K562 (cell line): ENCODE measurements at regions not wholly inside any gene's neighbourhood (a gene's known extent, or its start where the extent isn't known, plus 50 kb on each side); places are given as distances from the start of the nearest gene placed in this dataset.

Source experiments
- ATAC-seq: fragments of 200-7000 bp; cut with Tn5 transposase; 3 replicates; pipeline ENCODE4 v1.9.1; 2020; ENCODE audit warnings: moderate library complexity
- BruUV-seq: library from RNA; stranded (reverse); fragments of 400-500 nt; replicated peaks from 2 replicates; lab custom pipeline; 2021; lab: Mats Ljungman, UMichigan
- CTCF ChIA-PET: fragments of 300-600 bp; formaldehyde crosslinking; extraction: SDS; loops from one replicate; lab custom pipeline; 2021; ENCODE audit warnings: low intra/inter-chr PET ratio; lab: Yijun Ruan, JAX
- POLR2A ChIA-PET: fragments of 300-600, 350-650 bp; sonication (Branson Sonifier 250); formaldehyde crosslinking; extraction: SDS; loops from one replicate; lab custom pipeline; 2021; ENCODE audit warnings: antibody characterized with exemption, inconsistent platforms; lab: Yijun Ruan, JAX
- DNase-seq, 4 experiments: peaks; one replicate each; pipeline versions ENCODE4 v3.0.0 to v3.0.0-alpha.2; 2011 to 2018; ENCODE audit warnings: low spot score in 3 of 4, mixed read lengths in 3 of 4; ENCODE audit errors: extremely low read depth in 1 of 4
- FAIRE-seq: peaks from 2 replicates; lab custom pipeline; 2011; peaks lifted over from hg19 to GRCh38; lab: Jason Lieb, UNC
- H2AFZ ChIP-seq: 2 replicates; pipeline ENCODE4 v1.6.0; 2011; ENCODE audit warnings: low read depth, low read length, control low read depth, inconsistent platforms
- H3K27ac ChIP-seq: fragments of 200-600 bp; 3 replicates; pipeline ENCODE4 v1.8.0; 2011; ENCODE audit warnings: low read depth, mild to moderate bottlenecking, control low read depth, inconsistent platforms, low read length, moderate library complexity, mixed read lengths; ENCODE audit errors: extremely low read depth
- H3K27me3 ChIP-seq, 2 experiments: fragments of 300-600 bp in 1 of 2; 2 replicates in 1 of 2; 3 replicates in 1 of 2; pipeline versions ENCODE4 v1.6.0 to v1.8.0; 2011; ENCODE audit warnings: inconsistent platforms in 2 of 2, low read length in 2 of 2, mild to moderate bottlenecking in 1 of 2, mixed read lengths in 1 of 2, moderate library complexity in 1 of 2; ENCODE audit not compliant: control insufficient read depth in 2 of 2, insufficient read depth in 2 of 2
- H3K36me3 ChIP-seq: fragments of 300-600 bp; 3 replicates; pipeline ENCODE4 v1.8.0; 2011; ENCODE audit warnings: mild to moderate bottlenecking, low read length, inconsistent platforms; ENCODE audit not compliant: control insufficient read depth, insufficient read depth
- H3K4me1 ChIP-seq, 2 experiments: fragments of 200-600 bp in 1 of 2; replicated peaks in 1 of 2; 2 replicates in 1 of 2; 3 replicates in 1 of 2; pipeline versions ENCODE4 v1.5.1 to v1.8.0; 2011; ENCODE audit warnings: inconsistent platforms in 2 of 2, low read length in 2 of 2, mild to moderate bottlenecking in 1 of 2, mixed read lengths in 1 of 2, moderate library complexity in 1 of 2; ENCODE audit not compliant: control insufficient read depth in 2 of 2, insufficient read depth in 2 of 2
- H3K4me2 ChIP-seq: 2 replicates; pipeline ENCODE4 v1.6.1; 2011; ENCODE audit warnings: low read length, control low read depth, inconsistent platforms, mixed read lengths; ENCODE audit not compliant: insufficient read depth
- H3K4me3 ChIP-seq: fragments of 200-600 bp; sonication (generic), shearing (Covaris generic); 2 replicates; pipeline ENCODE4 v1.5.1; 2016; ENCODE audit warnings: control low read depth, inconsistent platforms
- H3K79me2 ChIP-seq: fragments of 200-600 bp; 3 replicates; pipeline ENCODE4 v1.8.0; 2011; ENCODE audit warnings: low read length, inconsistent platforms; ENCODE audit not compliant: control insufficient read depth, insufficient read depth
- H3K9ac ChIP-seq, 2 experiments: 2 replicates each; pipeline versions ENCODE4 v1.6.0 to v1.6.1; 2011; ENCODE audit warnings: low read depth in 2 of 2, low read length in 2 of 2, control low read depth in 1 of 2, inconsistent platforms in 1 of 2, mild to moderate bottlenecking in 1 of 2, mixed read lengths in 1 of 2; ENCODE audit not compliant: insufficient read depth in 1 of 2
- H3K9me1 ChIP-seq: one replicate; pipeline ENCODE4 v1.6.0; 2011; ENCODE audit warnings: inconsistent platforms, mild to moderate bottlenecking, low read length, moderate library complexity; ENCODE audit not compliant: control insufficient read depth, insufficient read depth
- H3K9me3 ChIP-seq: replicated peaks from 2 replicates; pipeline ENCODE4 v1.5.1; 2011; ENCODE audit warnings: low read depth, low read length, inconsistent platforms; ENCODE audit not compliant: control insufficient read depth, insufficient read depth
- H4K20me1 ChIP-seq: replicated peaks from 2 replicates; pipeline ENCODE4 v1.6.1; 2011; ENCODE audit warnings: low read length, inconsistent platforms, mixed read lengths; ENCODE audit not compliant: control insufficient read depth, insufficient read depth
- BRD9 ChIP-seq: fragments of 450-650 bp; IDR thresholded peaks from 2 replicates; pipeline ENCODE4 v1.6.1; 2018; ENCODE audit warnings: low read depth; ENCODE audit not compliant: partially characterized antibody
- CBFB ChIP-seq: sonication (generic); formaldehyde crosslinking; IDR thresholded peaks from 2 replicates; pipeline ENCODE4 v1.4.0; 2020; ENCODE audit warnings: mild to moderate bottlenecking, missing genetic modification reagents
- HCFC1 ChIP-seq: IDR thresholded peaks from 2 replicates; pipeline ENCODE4 v1.6.1; 2012; ENCODE audit warnings: low read depth, low read length, improper control_type of control experiment
- MAFK ChIP-seq: IDR thresholded peaks from 2 replicates; pipeline ENCODE4 v1.6.1; 2011; ENCODE audit warnings: low read length, improper control_type of control experiment
- PTBP1 ChIP-seq: fragments of 200-400 bp; formaldehyde crosslinking; IDR thresholded peaks from 2 replicates; pipeline ENCODE4 v1.6.1; 2017; ENCODE audit warnings: low read depth, low read length
- SREBF1 ChIP-seq: fragments of 150-350 bp; IDR thresholded peaks from 2 replicates; pipeline ENCODE4 v1.6.1; 2014; ENCODE audit warnings: antibody characterized with exemption, low read depth, low read length, borderline replicate concordance
- TSHZ1 ChIP-seq: fragments of 250-450 bp; sonication (Bioruptor Pico); IDR thresholded peaks from 2 replicates; pipeline ENCODE4 v1.4.0; 2020; ENCODE audit warnings: mild to moderate bottlenecking, moderate library complexity
- ZKSCAN8 ChIP-seq: fragments of 200-800 bp; sonication (Bioruptor generic); IDR thresholded peaks from 2 replicates; pipeline ENCODE4 v1.6.1; 2016; ENCODE audit warnings: missing genetic modification characterization, missing compliant biosample characterization
- ZNF318 ChIP-seq, 2 experiments: fragments of 450-650 bp; IDR thresholded peaks; 2 replicates each; pipeline ENCODE4 v1.6.1; 2016; ENCODE audit warnings: mild to moderate bottlenecking in 2 of 2, borderline replicate concordance in 1 of 2, low read depth in 1 of 2, moderate library complexity in 1 of 2
- WGBS: fragments of 100-300 bp; shearing (Covaris generic); methylation state at CpG from one replicate; pipeline ENCODE4 v1.1.6; 2016; ENCODE audit warnings: low coverage, mixed read lengths; ENCODE audit not compliant: insufficient coverage; ENCODE audit errors: missing lambda C conversion rate; 5-methylcytosine and 5-hydroxymethylcytosine counted together
- in situ Hi-C: fragments of 300-500 bp; cut with MboI; formaldehyde crosslinking; loops from 4 replicates; pipeline ENCODE4 v1.15.0; 2018; ENCODE audit warnings: inconsistent platforms, mixed read lengths
- intact Hi-C: fragments of 100-400 bp; cut with micrococcal nuclease; formaldehyde crosslinking; loops from 2 replicates; pipeline ENCODE4 v1.14.2; 2022
- TF ChIP-seq, protein P1 (sequence below): sonication (generic); formaldehyde crosslinking; IDR thresholded peaks from 2 replicates; pipeline ENCODE4 v1.8.0; 2022; ENCODE audit warnings: mild to moderate bottlenecking, missing genetic modification reagents

DNA sequence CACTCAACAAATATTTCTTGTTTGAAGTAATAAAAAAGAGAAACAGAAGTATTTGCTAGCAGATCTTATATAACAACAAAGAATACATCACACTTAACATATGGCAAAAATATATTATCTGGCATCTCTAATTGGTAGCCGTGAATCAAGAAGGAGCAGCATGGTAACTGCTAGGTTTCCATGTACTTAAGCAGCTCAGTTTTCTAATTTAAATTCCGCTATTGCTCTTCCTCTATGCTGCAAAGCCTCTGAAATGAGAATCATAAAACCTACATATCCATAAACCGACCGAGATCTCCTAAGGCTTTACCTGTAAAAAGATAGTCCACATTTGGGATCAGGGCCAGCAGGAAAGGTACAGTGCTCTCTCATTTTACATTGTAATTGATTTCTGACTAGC, 76.6 kb upstream of the PTPRZ1 start:
- no TSS peak for BruUV-seq

More for the DNA sequence above, 76.6 kb upstream of the PTPRZ1 start:
- DNase-seq (no peak), FAIRE-seq (no peak), ATAC-seq (no peak)
- no peak overlapping the region for H3K4me2 ChIP-seq
- no peaks in the 10 kb centered on the region for H4K20me1 ChIP-seq
- CTCF ChIA-PET: no interaction called here
- no peak overlapping the region for H3K27ac ChIP-seq
- H3K27me3 ChIP-seq: no peaks in the 10 kb centered on the region
- no peak overlapping the region for H3K9ac ChIP-seq
- H2AFZ ChIP-seq: no peak overlapping the region
- no peaks in the 10 kb centered on the region for H3K9me1 ChIP-seq
- H3K4me1 ChIP-seq: no peaks in the 10 kb centered on the region
- no peaks in the 10 kb centered on the region for H3K79me2 ChIP-seq
- 0% methylated on average over 4 of the region's 4 CpGs for WGBS
- no peaks in the 10 kb centered on the region for H3K36me3 ChIP-seq
- no peak for TF ChIP-seq CBFB (CRISPR knock-in tag)
- TF ChIP-seq HCFC1: no peak
- no peak for TF ChIP-seq SREBF1
- no peak for TF ChIP-seq ZKSCAN8 (CRISPR knock-in tag)
- no peak for TF ChIP-seq TSHZ1 (CRISPR knock-in tag)
- TF ChIP-seq, protein P1, sequence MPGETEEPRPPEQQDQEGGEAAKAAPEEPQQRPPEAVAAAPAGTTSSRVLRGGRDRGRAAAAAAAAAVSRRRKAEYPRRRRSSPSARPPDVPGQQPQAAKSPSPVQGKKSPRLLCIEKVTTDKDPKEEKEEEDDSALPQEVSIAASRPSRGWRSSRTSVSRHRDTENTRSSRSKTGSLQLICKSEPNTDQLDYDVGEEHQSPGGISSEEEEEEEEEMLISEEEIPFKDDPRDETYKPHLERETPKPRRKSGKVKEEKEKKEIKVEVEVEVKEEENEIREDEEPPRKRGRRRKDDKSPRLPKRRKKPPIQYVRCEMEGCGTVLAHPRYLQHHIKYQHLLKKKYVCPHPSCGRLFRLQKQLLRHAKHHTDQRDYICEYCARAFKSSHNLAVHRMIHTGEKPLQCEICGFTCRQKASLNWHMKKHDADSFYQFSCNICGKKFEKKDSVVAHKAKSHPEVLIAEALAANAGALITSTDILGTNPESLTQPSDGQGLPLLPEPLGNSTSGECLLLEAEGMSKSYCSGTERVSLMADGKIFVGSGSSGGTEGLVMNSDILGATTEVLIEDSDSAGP (CRISPR knock-in tag): no peak
- TF ChIP-seq PTBP1: no peak
- no peak for TF ChIP-seq BRD9
- TF ChIP-seq MAFK: no peak
- no peak for TF ChIP-seq ZNF318 (IDR thresholded peaks at IDR 0.05; ENCODE audit: borderline replicate concordance in 1 of 2, low read depth in 1 of 2)
- H3K9me3 ChIP-seq: no peaks in the 10 kb centered on the region
- POLR2A ChIA-PET: no interaction called here
- intact Hi-C loops: no loop called here
- H3K4me3 ChIP-seq: no peak overlapping the region
- in situ Hi-C loops: no loop called here
